ENCODE measurements at regions not wholly inside any gene's neighbourhood (a gene's known extent, or its start where the extent isn't known, plus 50 kb on each side); places are given as distances from the start of the nearest gene placed in this dataset.
"Not testable (repeated sequence)": the region's sequence is repeated elsewhere in the genome, so short reads cannot be mapped to it uniquely, and the experiment has no call there.

DNA sequence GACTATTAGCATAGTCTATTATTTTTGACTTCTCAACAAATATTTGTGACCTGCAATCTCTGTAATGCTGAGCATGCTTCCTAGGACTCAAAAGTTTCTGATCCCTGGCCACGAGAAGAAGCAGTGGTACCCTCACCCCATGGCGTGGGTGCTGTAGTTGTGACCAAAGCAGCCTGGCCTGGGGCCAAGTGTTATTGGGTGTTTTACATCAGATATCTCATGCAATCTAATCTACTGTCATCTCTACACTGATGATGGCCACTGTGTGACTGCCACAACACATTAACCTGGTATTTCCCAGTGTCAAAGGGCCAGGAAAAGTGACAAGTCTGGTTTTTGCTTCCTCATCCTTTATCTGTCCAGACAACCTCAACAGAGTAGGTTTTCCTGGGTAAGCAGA is 80.8 kb upstream of the WIPF1 start:
- H3K27ac ChIP-seq: no peak overlapping the region
- no peak overlapping the region for H3K4me3 ChIP-seq
- H3K4me1 ChIP-seq (replicated peaks): no peaks in the 10 kb centered on the region
- H3K27me3 ChIP-seq (replicated peaks; ENCODE audit: insufficient read depth): no peaks in the 10 kb centered on the region
- TF ChIP-seq POLR2AphosphoS5 (IDR thresholded peaks at IDR 0.05) (no peak), POLR2A (IDR thresholded peaks at IDR 0.05) (no peak)
- intact Hi-C loops (cut with DNase I): no loop called here
- no peak for DNase-seq (ENCODE audit: low spot score)
- no peaks in the 10 kb centered on the region for H3K9me3 ChIP-seq
- 87% methylated on average over 2 of the region's 2 CpGs for WGBS
- no peaks in the 10 kb centered on the region for H3K36me3 ChIP-seq

DNA sequence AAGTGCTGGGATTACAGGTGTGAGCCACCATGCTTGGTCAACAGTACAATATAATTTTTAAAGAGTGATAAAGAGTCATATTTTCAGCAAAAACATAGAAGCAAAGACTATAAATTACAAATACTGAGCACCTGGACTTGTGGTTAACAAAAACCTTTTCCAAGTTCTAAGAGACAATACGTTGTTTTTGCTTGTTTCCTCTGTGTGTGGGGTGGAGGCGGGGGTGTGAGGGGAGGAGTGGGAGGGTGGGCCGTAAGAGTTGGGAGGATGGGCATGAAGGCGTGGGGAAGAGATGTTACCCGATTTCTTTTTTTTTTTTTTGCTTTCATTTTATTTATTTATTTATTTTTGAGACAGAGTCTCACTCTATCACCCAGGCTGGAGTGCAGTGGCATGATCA is 78.0 kb upstream of the WIPF1 start:
- H3K27me3 ChIP-seq (replicated peaks; ENCODE audit: insufficient read depth): no peaks in the 10 kb centered on the region
- no peaks in the 10 kb centered on the region for H3K4me1 ChIP-seq (replicated peaks)
- no peak for TF ChIP-seq POLR2AphosphoS5 (IDR thresholded peaks at IDR 0.05)
- TF ChIP-seq POLR2A (IDR thresholded peaks at IDR 0.05): no peak
- TF ChIP-seq, protein P1, sequence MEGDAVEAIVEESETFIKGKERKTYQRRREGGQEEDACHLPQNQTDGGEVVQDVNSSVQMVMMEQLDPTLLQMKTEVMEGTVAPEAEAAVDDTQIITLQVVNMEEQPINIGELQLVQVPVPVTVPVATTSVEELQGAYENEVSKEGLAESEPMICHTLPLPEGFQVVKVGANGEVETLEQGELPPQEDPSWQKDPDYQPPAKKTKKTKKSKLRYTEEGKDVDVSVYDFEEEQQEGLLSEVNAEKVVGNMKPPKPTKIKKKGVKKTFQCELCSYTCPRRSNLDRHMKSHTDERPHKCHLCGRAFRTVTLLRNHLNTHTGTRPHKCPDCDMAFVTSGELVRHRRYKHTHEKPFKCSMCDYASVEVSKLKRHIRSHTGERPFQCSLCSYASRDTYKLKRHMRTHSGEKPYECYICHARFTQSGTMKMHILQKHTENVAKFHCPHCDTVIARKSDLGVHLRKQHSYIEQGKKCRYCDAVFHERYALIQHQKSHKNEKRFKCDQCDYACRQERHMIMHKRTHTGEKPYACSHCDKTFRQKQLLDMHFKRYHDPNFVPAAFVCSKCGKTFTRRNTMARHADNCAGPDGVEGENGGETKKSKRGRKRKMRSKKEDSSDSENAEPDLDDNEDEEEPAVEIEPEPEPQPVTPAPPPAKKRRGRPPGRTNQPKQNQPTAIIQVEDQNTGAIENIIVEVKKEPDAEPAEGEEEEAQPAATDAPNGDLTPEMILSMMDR (IDR thresholded peaks at IDR 0.05): no peak
- 94% methylated on average over 5 of the region's 5 CpGs for WGBS
- H3K4me3 ChIP-seq: no peak overlapping the region
- DNase-seq (ENCODE audit: low spot score): no peak
- H3K36me3 ChIP-seq: no peaks in the 10 kb centered on the region
- no peaks in the 10 kb centered on the region for H3K9me3 ChIP-seq
- intact Hi-C loops (cut with DNase I): no loop called here
- H3K27ac ChIP-seq: no peak overlapping the region

DNA sequence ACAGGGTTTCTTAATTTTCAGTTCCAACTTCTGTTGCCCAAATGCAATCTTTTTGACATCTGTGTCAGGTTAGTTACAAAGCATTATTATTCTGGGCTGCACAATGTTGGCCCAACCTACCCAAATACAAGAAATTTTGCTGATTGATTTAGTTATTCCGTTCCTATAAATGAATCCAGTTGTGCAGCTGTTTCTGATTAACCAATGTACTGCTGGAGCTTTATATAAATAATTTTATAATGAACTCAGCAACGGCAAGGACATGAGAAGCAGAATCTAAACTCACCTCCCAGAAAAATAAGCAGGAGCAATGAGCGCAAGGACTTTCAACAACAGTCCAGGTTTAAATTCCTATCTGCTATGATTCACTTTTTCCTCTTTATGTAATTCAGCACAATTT is 76.3 kb upstream of the WIPF1 start:
- Histone ChIP-seq H3K4me1 (replicated peaks) (no peaks in the 10 kb centered on the region), H3K4me3 (no peak overlapping the region), H3K9me3 (no peaks in the 10 kb centered on the region), H3K27ac (no peak overlapping the region), H3K27me3 (replicated peaks; ENCODE audit: insufficient read depth) (no peaks in the 10 kb centered on the region), H3K36me3 (no peaks in the 10 kb centered on the region)
- intact Hi-C loops (cut with DNase I): no loop called here
- TF ChIP-seq POLR2AphosphoS5 (IDR thresholded peaks at IDR 0.05) (no peak), POLR2A (IDR thresholded peaks at IDR 0.05) (no peak)
- TF ChIP-seq, protein P1 (IDR thresholded peaks at IDR 0.05): no peak
- WGBS: 71% methylated on average over 3 of the region's 3 CpGs
- no peak for DNase-seq (ENCODE audit: low spot score)

DNA sequence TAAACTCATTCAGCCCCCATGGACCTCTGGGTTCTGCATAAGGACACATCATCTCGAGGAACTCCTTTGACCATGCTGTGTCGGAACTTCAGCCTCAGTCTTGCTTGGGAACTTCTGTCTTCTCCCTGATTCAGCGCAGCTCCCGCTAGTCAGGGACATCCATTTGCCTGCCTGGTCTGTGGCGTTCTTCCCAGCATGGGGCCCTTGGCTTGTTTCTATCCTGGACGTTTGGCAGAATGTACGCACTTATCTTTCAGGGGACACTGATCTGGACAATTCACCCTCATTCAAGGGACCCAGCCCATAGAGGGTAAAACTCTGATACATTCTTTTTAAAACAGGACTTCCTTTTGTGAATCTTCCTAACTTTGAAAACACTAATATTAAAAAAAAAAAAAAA is 75.8 kb upstream of the WIPF1 start:
- H3K4me3 ChIP-seq: no peak overlapping the region

DNA sequence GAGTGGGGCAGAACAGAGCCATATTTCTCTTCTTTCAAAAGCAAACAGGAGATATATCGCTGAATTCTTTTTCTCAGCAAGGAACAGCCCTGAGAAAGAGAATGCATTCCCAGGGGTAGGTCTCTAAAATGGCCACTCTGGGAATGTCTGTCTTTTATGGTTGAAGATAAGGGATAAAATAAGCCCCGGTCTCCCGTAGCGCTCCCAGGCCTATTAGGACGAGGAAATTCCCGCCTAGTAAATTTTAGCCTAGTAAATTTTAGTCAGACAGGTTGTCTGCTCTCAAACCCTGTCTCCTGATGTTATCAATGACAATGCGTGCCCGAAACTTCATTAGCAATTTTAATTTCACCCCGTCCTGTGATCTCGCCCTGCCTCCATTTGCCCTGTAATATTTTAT is 73.9 kb upstream of the WIPF1 start:
- H3K36me3 ChIP-seq; H3K9me3 ChIP-seq; H3K4me1 ChIP-seq (replicated peaks); DNase-seq (ENCODE audit: low spot score); H3K27ac ChIP-seq; intact Hi-C loops (cut with DNase I); H3K27me3 ChIP-seq (replicated peaks; ENCODE audit: insufficient read depth); H3K4me3 ChIP-seq: not testable (repeated sequence)
- WGBS: 94% methylated on average over 10 of the region's 10 CpGs

More for the DNA sequence above, 75.8 kb upstream of the WIPF1 start:
- no peaks in the 10 kb centered on the region for H3K36me3 ChIP-seq
- DNase-seq (ENCODE audit: low spot score): no peak
- WGBS: 92% methylated on average over 7 of the region's 7 CpGs
- H3K4me1 ChIP-seq (replicated peaks): no peaks in the 10 kb centered on the region
- H3K27ac ChIP-seq: no peak overlapping the region
- TF ChIP-seq, protein P1 (IDR thresholded peaks at IDR 0.05): no peak
- TF ChIP-seq POLR2AphosphoS5 (IDR thresholded peaks at IDR 0.05): no peak
- no peak for TF ChIP-seq POLR2A (IDR thresholded peaks at IDR 0.05)
- H3K9me3 ChIP-seq: no peaks in the 10 kb centered on the region
- no peaks in the 10 kb centered on the region for H3K27me3 ChIP-seq (replicated peaks; ENCODE audit: insufficient read depth)
- intact Hi-C loops (cut with DNase I): no loop called here

DNA sequence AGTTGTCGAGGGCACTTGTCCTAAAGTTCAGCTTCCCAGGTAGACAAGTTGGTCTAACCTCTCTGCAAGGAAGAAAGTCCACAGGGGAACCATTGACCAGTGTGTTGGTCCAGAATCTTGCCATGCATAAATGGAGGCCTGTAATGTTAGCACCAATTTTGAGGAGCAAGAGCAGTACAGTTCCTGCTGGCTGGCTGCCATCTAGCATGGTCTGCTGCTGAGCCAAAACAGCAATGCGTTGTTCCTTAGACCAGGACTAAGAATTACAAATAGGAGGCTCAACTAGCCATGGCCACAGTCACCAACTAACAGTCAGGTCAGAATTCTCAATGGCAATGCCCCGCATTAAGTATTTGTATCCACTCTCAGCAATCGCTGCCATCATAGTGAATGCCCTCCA is 72.8 kb upstream of the WIPF1 start:
- H3K27ac ChIP-seq: no peak overlapping the region
- H3K4me3 ChIP-seq: no peak overlapping the region
- no peak for TF ChIP-seq POLR2AphosphoS5 (IDR thresholded peaks at IDR 0.05)
- TF ChIP-seq, protein P1 (IDR thresholded peaks at IDR 0.05): no peak
- H3K9me3 ChIP-seq: no peaks in the 10 kb centered on the region
- H3K27me3 ChIP-seq (replicated peaks; ENCODE audit: insufficient read depth): no peaks in the 10 kb centered on the region
- intact Hi-C loops (cut with DNase I): no loop called here
- WGBS: 91% methylated on average over 4 of the region's 4 CpGs
- H3K4me1 ChIP-seq (replicated peaks): no peaks in the 10 kb centered on the region
- H3K36me3 ChIP-seq: no peaks in the 10 kb centered on the region
- no peak for DNase-seq (ENCODE audit: low spot score)

Data from prostate gland (tissue), 2 donors.